NCI-H2196 (cell line): ENCODE measurements at regions not wholly inside any gene's neighbourhood (a gene's known extent, or its start where the extent isn't known, plus 50 kb on each side); places are given as distances from the start of the nearest gene placed in this dataset.

Source experiments
- DNase-seq: peaks from one replicate; lab custom pipeline; 2025; ENCODE audit not compliant: unreplicated experiment; lab: John Stamatoyannopoulos, UW

GRCh38 chr21:38145104-38145503 lies 111.7 kb upstream of the KCNJ15 start:
- no peak for DNase-seq

GRCh38 chr21:38147391-38147790 lies 109.4 kb upstream of the KCNJ15 start:
- DNase-seq: no peak

- no peak for DNase-seq
Measured at GRCh38 chr21:38148046-38148445, 108.7 kb upstream of the KCNJ15 start.

- no peak for DNase-seq
Measured at GRCh38 chr21:38151021-38151645, 105.7 kb upstream of the KCNJ15 start.

- DNase-seq: no peak
Measured at GRCh38 chr21:38156200-38156599, 100.6 kb upstream of the KCNJ15 start.

- peak; percentile 16 for DNase-seq
Measured at GRCh38 chr21:38159355-38159754, 97.4 kb upstream of the KCNJ15 start.

- DNase-seq: no peak
Measured at GRCh38 chr21:38165466-38166172, 91.2 kb upstream of the KCNJ15 start.

GRCh38 chr21:38166173-38166535 lies 90.6 kb upstream of the KCNJ15 start:
- no peak for DNase-seq

GRCh38 chr21:38167345-38167744 lies 89.4 kb upstream of the KCNJ15 start:
- no peak for DNase-seq

- DNase-seq: peak; percentile 21
Measured at GRCh38 chr21:38170283-38170682, 86.5 kb upstream of the KCNJ15 start.

- DNase-seq: peak; percentile 34
Measured at GRCh38 chr21:38170704-38171682, 85.8 kb upstream of the KCNJ15 start.

- no peak for DNase-seq
Measured at GRCh38 chr21:38171723-38172344, 85.0 kb upstream of the KCNJ15 start.

GRCh38 chr21:38173276-38174035 lies 83.3 kb upstream of the KCNJ15 start:
- DNase-seq: no peak

- no peak for DNase-seq
Measured at GRCh38 chr21:38175306-38175705, 81.5 kb upstream of the KCNJ15 start.

GRCh38 chr21:38177919-38178652 lies 78.7 kb upstream of the KCNJ15 start:
- no peak for DNase-seq

GRCh38 chr21:38178653-38179470 lies 77.9 kb upstream of the KCNJ15 start:
- DNase-seq: no peak

GRCh38 chr21:38179511-38179910 lies 77.3 kb upstream of the KCNJ15 start:
- DNase-seq: no peak

- no peak for DNase-seq
Measured at GRCh38 chr21:38181096-38181495, 75.7 kb upstream of the KCNJ15 start.

GRCh38 chr21:38182370-38182985 lies 74.3 kb upstream of the KCNJ15 start:
- no peak for DNase-seq
